ENCODE measurements at regions not wholly inside any gene's neighbourhood (a gene's known extent, or its start where the extent isn't known, plus 50 kb on each side); places are given as distances from the start of the nearest gene placed in this dataset.

DNA sequence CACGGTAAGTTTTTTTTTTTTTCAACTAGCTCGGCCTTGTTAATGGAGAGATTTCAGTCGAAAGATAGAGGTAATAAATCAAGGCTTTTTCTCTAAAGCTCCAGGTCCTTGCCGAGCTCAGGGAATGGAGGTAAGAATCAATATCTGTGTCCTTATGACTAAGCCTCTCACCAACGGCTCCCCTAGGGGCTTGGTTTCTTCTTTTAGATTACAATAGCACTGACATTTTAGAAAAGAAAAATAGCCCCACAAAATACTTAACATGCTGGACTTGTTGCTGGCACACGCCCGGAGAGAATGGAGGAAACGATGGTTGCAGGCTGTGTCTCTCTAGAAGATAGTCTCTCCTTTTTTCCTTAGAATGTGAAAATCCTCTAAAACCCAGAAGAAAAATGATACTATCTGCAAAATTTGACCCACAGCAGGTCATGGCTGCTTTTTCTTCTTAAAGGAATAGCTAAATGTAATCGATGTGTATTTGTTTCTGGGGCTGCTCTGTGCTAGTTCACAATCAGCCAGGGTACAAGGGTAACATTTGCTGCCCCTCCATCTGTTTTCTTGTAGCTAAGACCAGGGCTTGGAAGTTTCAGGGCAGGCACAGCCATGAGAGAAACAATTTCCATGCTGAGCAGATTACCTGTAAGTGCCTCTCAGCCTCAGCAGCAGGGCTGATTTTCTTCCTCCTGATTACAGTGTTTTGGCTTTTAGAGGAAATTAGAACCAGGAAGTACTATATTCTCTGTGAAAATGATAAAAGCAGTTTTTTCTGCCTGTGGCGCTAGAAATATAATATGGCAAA, 86.2 kb upstream of the GNG12 start:
- POLR2A ChIA-PET, result no interaction called here
- CTCF ChIA-PET, result interaction anchor here (0.7 kb wide), 1 partner anchor 37 kb away, joined by 4 read pairs; no protein-coding TSS in a partner anchor
- TF ChIP-seq, protein P1, sequence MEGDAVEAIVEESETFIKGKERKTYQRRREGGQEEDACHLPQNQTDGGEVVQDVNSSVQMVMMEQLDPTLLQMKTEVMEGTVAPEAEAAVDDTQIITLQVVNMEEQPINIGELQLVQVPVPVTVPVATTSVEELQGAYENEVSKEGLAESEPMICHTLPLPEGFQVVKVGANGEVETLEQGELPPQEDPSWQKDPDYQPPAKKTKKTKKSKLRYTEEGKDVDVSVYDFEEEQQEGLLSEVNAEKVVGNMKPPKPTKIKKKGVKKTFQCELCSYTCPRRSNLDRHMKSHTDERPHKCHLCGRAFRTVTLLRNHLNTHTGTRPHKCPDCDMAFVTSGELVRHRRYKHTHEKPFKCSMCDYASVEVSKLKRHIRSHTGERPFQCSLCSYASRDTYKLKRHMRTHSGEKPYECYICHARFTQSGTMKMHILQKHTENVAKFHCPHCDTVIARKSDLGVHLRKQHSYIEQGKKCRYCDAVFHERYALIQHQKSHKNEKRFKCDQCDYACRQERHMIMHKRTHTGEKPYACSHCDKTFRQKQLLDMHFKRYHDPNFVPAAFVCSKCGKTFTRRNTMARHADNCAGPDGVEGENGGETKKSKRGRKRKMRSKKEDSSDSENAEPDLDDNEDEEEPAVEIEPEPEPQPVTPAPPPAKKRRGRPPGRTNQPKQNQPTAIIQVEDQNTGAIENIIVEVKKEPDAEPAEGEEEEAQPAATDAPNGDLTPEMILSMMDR (IDR thresholded peaks at IDR 0.05), result no peak
- Mint-ChIP-seq H3K36me3 (ENCODE audit: low read depth) (no peaks in the 10 kb centered on the region), H3K4me1 (ENCODE audit: low read depth) (no peaks in the 10 kb centered on the region), H3K9me3 (no peaks in the 10 kb centered on the region), H3K27me3 (peaks cover 4% of the 10 kb centered on the region), H3K4me3 (no peak overlapping the region), H3K27ac (no peak overlapping the region)
- H3K36me3 ChIP-seq (ENCODE audit: insufficient read depth, low read length), result no peaks in the 10 kb centered on the region
- H3K27ac ChIP-seq (ENCODE audit: low read depth in 1 of 2, low read length in 2 of 2), result no peak overlapping the region
- DNase-seq, result no peak
- peaks cover 0 to 4% of the 10 kb centered on the region in 2 experiments for H3K27me3 ChIP-seq (ENCODE audit: control insufficient read depth in 1 of 2, insufficient read depth in 2 of 2, low read length in 2 of 2)
- intact Hi-C loops (cut with DNase I, micrococcal nuclease), result no loop called here
- ATAC-seq (ENCODE audit: poor library complexity), result no peak
- peaks cover 0 to 4% of the 10 kb centered on the region in 2 experiments for H3K9me3 ChIP-seq (ENCODE audit: control insufficient read depth in 1 of 2, insufficient read depth in 1 of 2, low read length in 2 of 2)
- H3K4me1 ChIP-seq (ENCODE audit: insufficient read depth, low read length), result no peaks in the 10 kb centered on the region
- H3K4me3 ChIP-seq (ENCODE audit: low read length), result no peak overlapping the region

DNA sequence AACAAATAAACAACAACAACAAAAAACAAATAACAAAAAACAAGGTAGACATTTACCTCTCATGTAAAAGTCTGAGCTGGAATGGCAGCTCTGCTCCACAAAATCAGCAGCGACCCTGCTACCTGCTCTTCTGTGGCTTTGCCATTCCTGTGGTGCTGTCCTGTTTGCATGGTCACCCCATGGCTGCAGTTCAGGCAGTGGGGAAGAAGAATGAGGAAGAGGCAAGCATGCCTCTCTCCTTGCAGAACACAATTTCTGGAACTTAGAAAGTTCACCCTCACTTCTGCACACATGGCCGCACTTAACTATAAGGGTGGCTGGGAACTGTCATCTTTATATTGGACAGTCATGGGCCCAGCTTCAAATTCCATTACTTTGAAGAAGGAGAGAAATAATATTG, 84.8 kb upstream of the GNG12 start:
- DNase-seq (no peak), ATAC-seq (ENCODE audit: poor library complexity) (no peak)
- Mint-ChIP-seq H3K4me1 (ENCODE audit: low read depth) (no peaks in the 10 kb centered on the region), H3K27ac (no peak overlapping the region), H3K4me3 (no peak overlapping the region), H3K36me3 (ENCODE audit: low read depth) (no peaks in the 10 kb centered on the region), H3K27me3 (peaks cover 4% of the 10 kb centered on the region), H3K9me3 (no peaks in the 10 kb centered on the region)
- ChIA-PET POLR2A (no interaction called here), CTCF (no interaction called here)
- H3K4me1 ChIP-seq (ENCODE audit: insufficient read depth, low read length), result no peaks in the 10 kb centered on the region
- H3K9me3 ChIP-seq (ENCODE audit: control insufficient read depth in 1 of 2, insufficient read depth in 1 of 2, low read length in 2 of 2), result peaks cover 0 to 4% of the 10 kb centered on the region in 2 experiments
- no peaks in the 10 kb centered on the region for H3K36me3 ChIP-seq (ENCODE audit: insufficient read depth, low read length)
- H3K4me3 ChIP-seq (ENCODE audit: low read length), result no peak overlapping the region
- TF ChIP-seq, protein P1 (IDR thresholded peaks at IDR 0.05), result no peak
- peaks cover 0 to 4% of the 10 kb centered on the region in 2 experiments for H3K27me3 ChIP-seq (ENCODE audit: control insufficient read depth in 1 of 2, insufficient read depth in 2 of 2, low read length in 2 of 2)
- intact Hi-C loops (cut with DNase I, micrococcal nuclease), result no loop called here
- no peak overlapping the region for H3K27ac ChIP-seq (ENCODE audit: low read depth in 1 of 2, low read length in 2 of 2)

- Mint-ChIP-seq H3K27me3 (peaks cover 9% of the 10 kb centered on the region), H3K36me3 (ENCODE audit: low read depth) (no peaks in the 10 kb centered on the region), H3K4me3 (no peak overlapping the region), H3K9me3 (peaks cover 2% of the 10 kb centered on the region), H3K27ac (no peak overlapping the region), H3K4me1 (ENCODE audit: low read depth) (no peaks in the 10 kb centered on the region)
- DNase-seq (no peak), ATAC-seq (ENCODE audit: poor library complexity) (no peak)
- no peak overlapping the region for H3K4me3 ChIP-seq (ENCODE audit: low read length)
- no peaks in the 10 kb centered on the region for H3K36me3 ChIP-seq (ENCODE audit: insufficient read depth, low read length)
- H3K27ac ChIP-seq (ENCODE audit: low read depth in 1 of 2, low read length in 2 of 2), result no peak overlapping the region
- no peaks in the 10 kb centered on the region for H3K4me1 ChIP-seq (ENCODE audit: insufficient read depth, low read length)
- TF ChIP-seq, protein P1 (IDR thresholded peaks at IDR 0.05), result no peak
- intact Hi-C loops (cut with DNase I, micrococcal nuclease), result no loop called here
- ChIA-PET POLR2A (no interaction called here), CTCF (no interaction called here)
- H3K9me3 ChIP-seq (ENCODE audit: control insufficient read depth in 1 of 2, insufficient read depth in 1 of 2, low read length in 2 of 2), result peaks cover 0 to 4% of the 10 kb centered on the region in 2 experiments
- peaks cover 0 to 4% of the 10 kb centered on the region in 2 experiments for H3K27me3 ChIP-seq (ENCODE audit: control insufficient read depth in 1 of 2, insufficient read depth in 2 of 2, low read length in 2 of 2)
Observed at GRCh38 chr1:67917006-67917405, 83.7 kb upstream of the GNG12 start.

All from CD4-positive, alpha-beta T cell (primary cell).